Neuronal stem cell (in vitro differentiated cells): ENCODE measurements at regions not wholly inside any gene's neighbourhood (a gene's known extent, or its start where the extent isn't known, plus 50 kb on each side); places are given as distances from the start of the nearest gene placed in this dataset.

Experiments
- DNase-seq: peaks from one replicate; pipeline ENCODE4 v3.0.0-alpha.2; 2013; ENCODE audit warnings: low spot score
- H2AFZ ChIP-seq: one replicate; pipeline ENCODE4 v1.6.1; 2013; ENCODE audit warnings: mild to moderate bottlenecking, low read length, inconsistent platforms
- H2AK5ac ChIP-seq: 2 replicates; pipeline ENCODE4 v1.6.1; 2013; ENCODE audit warnings: low read depth, mild to moderate bottlenecking, inconsistent platforms, low read length, moderate library complexity, mixed read lengths
- H2BK120ac ChIP-seq: 2 replicates; pipeline ENCODE4 v1.6.1; 2013; ENCODE audit warnings: low read depth, mild to moderate bottlenecking, inconsistent platforms, low read length, moderate library complexity, mixed read lengths
- H2BK12ac ChIP-seq: one replicate; pipeline ENCODE4 v1.6.1; 2013; ENCODE audit warnings: low read length, inconsistent platforms
- H2BK15ac ChIP-seq: 2 replicates; pipeline ENCODE4 v1.6.1; 2013; ENCODE audit warnings: mild to moderate bottlenecking, low read length, inconsistent platforms, mixed read lengths
- H2BK5ac ChIP-seq: one replicate; pipeline ENCODE4 v1.6.1; 2013; ENCODE audit warnings: inconsistent platforms, mild to moderate bottlenecking, low read length, moderate library complexity
- H3K14ac ChIP-seq: one replicate; pipeline ENCODE4 v1.6.1; 2013; ENCODE audit warnings: low read length, inconsistent platforms
- H3K18ac ChIP-seq: 2 replicates; pipeline ENCODE4 v1.6.1; 2013; ENCODE audit warnings: low read length, inconsistent platforms
- H3K23ac ChIP-seq: 2 replicates; pipeline ENCODE4 v1.6.1; 2013; ENCODE audit warnings: low read depth, mild to moderate bottlenecking, mixed read lengths, low read length, inconsistent platforms; ENCODE audit not compliant: poor library complexity
- H3K27ac ChIP-seq: replicated peaks from 3 replicates; pipeline ENCODE4 v1.5.1; 2013; ENCODE audit warnings: low read length, inconsistent platforms
- H3K27me3 ChIP-seq, 3 experiments: 2 replicates each; pipeline ENCODE4 v1.6.1; 2013; ENCODE audit warnings: low read length in 3 of 3, mild to moderate bottlenecking in 2 of 3, inconsistent platforms in 1 of 3, low read depth in 1 of 3, mixed read lengths in 1 of 3, moderate library complexity in 1 of 3; ENCODE audit not compliant: control insufficient read depth in 3 of 3, insufficient read depth in 3 of 3
- H3K36me3 ChIP-seq, 2 donors: replicated peaks in 1 of 2; 2 replicates each; pipeline ENCODE4 v1.6.1; 2013; ENCODE audit warnings: low read length in 2 of 2; ENCODE audit not compliant: control insufficient read depth in 2 of 2, insufficient read depth in 2 of 2
- H3K4ac ChIP-seq: 2 replicates; pipeline ENCODE4 v1.6.1; 2013; ENCODE audit warnings: inconsistent platforms, mild to moderate bottlenecking, low read length, moderate library complexity
- H3K4me1 ChIP-seq, 2 donors: 1 replicate in 1 of 2; 2 replicates in 1 of 2; pipeline ENCODE4 v1.6.1; 2013; ENCODE audit warnings: low read length in 2 of 2, low read depth in 1 of 2; ENCODE audit not compliant: control insufficient read depth in 2 of 2, insufficient read depth in 1 of 2
- H3K4me2 ChIP-seq: one replicate; pipeline ENCODE4 v1.6.1; 2013; ENCODE audit warnings: mild to moderate bottlenecking, low read length, inconsistent platforms; ENCODE audit not compliant: insufficient read depth, poor library complexity, severe bottlenecking
- H3K4me3 ChIP-seq, 2 donors: 2 replicates each; pipeline ENCODE4 v1.5.1; 2013; ENCODE audit warnings: low read length in 2 of 2, mild to moderate bottlenecking in 2 of 2, inconsistent platforms in 1 of 2, moderate library complexity in 1 of 2
- H3K79me1 ChIP-seq: one replicate; pipeline ENCODE4 v1.6.1; 2013; ENCODE audit warnings: low read depth, mild to moderate bottlenecking, inconsistent platforms, low read length, moderate library complexity
- H3K9ac ChIP-seq: one replicate; pipeline ENCODE4 v1.6.1; 2013; ENCODE audit warnings: mild to moderate bottlenecking, low read depth, low read length, inconsistent platforms; ENCODE audit not compliant: poor library complexity
- H3K9me3 ChIP-seq, 2 donors: replicated peaks in 1 of 2; 2 replicates each; pipeline versions ENCODE3 to v1.6.1; 2013; ENCODE audit warnings: low read length in 2 of 2, mild to moderate bottlenecking in 2 of 2, inconsistent platforms in 1 of 2, low read depth in 1 of 2, mixed read lengths in 1 of 2, moderate library complexity in 1 of 2; ENCODE audit not compliant: control insufficient read depth in 2 of 2, insufficient read depth in 1 of 2
- H4K8ac ChIP-seq: one replicate; pipeline ENCODE4 v1.6.1; 2013; ENCODE audit warnings: low read depth, mild to moderate bottlenecking, inconsistent platforms, low read length, moderate library complexity
- H4K91ac ChIP-seq: one replicate; pipeline ENCODE4 v1.6.1; 2013; ENCODE audit warnings: low read length, low read depth, mild to moderate bottlenecking, inconsistent platforms; ENCODE audit not compliant: poor library complexity
- WGBS, 2 donors: extraction: QIAGEN DNeasy Blood & Tissue Kit; methylation state at CpG; one replicate each; pipeline ENCODE4 v1.1.7; 2013; ENCODE audit warnings: missing lambda C conversion rate in 2 of 2, mixed read lengths in 1 of 2; ENCODE audit not compliant: insufficient read length in 2 of 2, insufficient replicate concordance in 1 of 2; ENCODE audit errors: extremely low coverage in 2 of 2; 5-methylcytosine and 5-hydroxymethylcytosine counted together

- peak overlapping the region; percentile 94 for H3K14ac ChIP-seq
- H3K4ac ChIP-seq = no peak overlapping the region
- H3K4me3 ChIP-seq = no peak overlapping the region
- no peaks in the 10 kb centered on the region for H3K27me3 ChIP-seq
- no peak overlapping the region for H4K8ac ChIP-seq
- H3K4me1 ChIP-seq = no peaks in the 10 kb centered on the region
- peak overlapping the region; percentile 75 for H2BK5ac ChIP-seq
- WGBS, 2 donors = no CpG with 5 or more reads among the region's 16 CpGs
- no peaks in the 10 kb centered on the region for H3K79me1 ChIP-seq
- H3K4me2 ChIP-seq = no peak overlapping the region
- no peak overlapping the region for H3K27ac ChIP-seq
- H2BK12ac ChIP-seq = peak overlapping the region; percentile 73
- peak overlapping the region; percentile 72 for H2AFZ ChIP-seq
- no peak overlapping the region for H2BK15ac ChIP-seq
- no peak overlapping the region for H2BK120ac ChIP-seq
- H3K23ac ChIP-seq = peak overlapping the region; percentile 31
- peak overlapping the region; percentile 54 for H3K9ac ChIP-seq
- H3K9me3 ChIP-seq = peaks cover 0 to 1% of the 10 kb centered on the region in 2 donors
- peak overlapping the region; percentile 88 for H3K18ac ChIP-seq
- no peak overlapping the region for H4K91ac ChIP-seq
- H2AK5ac ChIP-seq = peak overlapping the region; percentile 41
- no peak for DNase-seq
- no peaks in the 10 kb centered on the region for H3K36me3 ChIP-seq
Measured at GRCh38 chr10:42962110-42962901, 114.6 kb upstream of the RET start.

- peaks cover 0 to 1% of the 10 kb centered on the region in 2 donors for H3K9me3 ChIP-seq
- H3K4me2 ChIP-seq = no peak overlapping the region
- H3K4ac ChIP-seq = no peak overlapping the region
- WGBS, 2 donors = no CpG with 5 or more reads among the region's 5 CpGs
- no peak overlapping the region for H2BK15ac ChIP-seq
- no peak for DNase-seq
- no peak overlapping the region for H2BK12ac ChIP-seq
- H3K14ac ChIP-seq = peak overlapping the region; percentile 94
- H3K9ac ChIP-seq = no peak overlapping the region
- no peaks in the 10 kb centered on the region for H3K79me1 ChIP-seq
- no peak overlapping the region for H4K91ac ChIP-seq
- no peak overlapping the region for H2AK5ac ChIP-seq
- H3K18ac ChIP-seq = no peak overlapping the region
- H3K27ac ChIP-seq = no peak overlapping the region
- H4K8ac ChIP-seq = no peak overlapping the region
- H3K27me3 ChIP-seq = no peaks in the 10 kb centered on the region
- no peak overlapping the region for H2BK120ac ChIP-seq
- no peaks in the 10 kb centered on the region for H3K36me3 ChIP-seq
- peak overlapping the region; percentile 75 for H2BK5ac ChIP-seq
- no peak overlapping the region for H2AFZ ChIP-seq
- H3K23ac ChIP-seq = peak overlapping the region; percentile 31
- no peaks in the 10 kb centered on the region for H3K4me1 ChIP-seq
- H3K4me3 ChIP-seq = no peak overlapping the region
Measured at GRCh38 chr10:42962902-42963231, 114.0 kb upstream of the RET start.

GRCh38 chr10:42963312-42963711, 113.6 kb upstream of the RET start:
- no peak overlapping the region for H2AK5ac ChIP-seq

GRCh38 chr10:42969147-42969546, 107.7 kb upstream of the RET start:
- no peak for DNase-seq
- no peak overlapping the region for H4K8ac ChIP-seq
- H3K14ac ChIP-seq = no peak overlapping the region
- no peaks in the 10 kb centered on the region for H3K9me3 ChIP-seq
- no peaks in the 10 kb centered on the region for H3K4me1 ChIP-seq
- no peak overlapping the region for H3K4me2 ChIP-seq
- no peak overlapping the region for H2BK5ac ChIP-seq
- H3K9ac ChIP-seq = no peak overlapping the region
- H3K4ac ChIP-seq = no peak overlapping the region
- no peak overlapping the region for H2BK120ac ChIP-seq
- no peak overlapping the region for H4K91ac ChIP-seq
- no peak overlapping the region for H2BK12ac ChIP-seq
- no CpG with 5 or more reads among the region's 3 CpGs for WGBS, 2 donors
- no peak overlapping the region for H2AFZ ChIP-seq
- no peaks in the 10 kb centered on the region for H3K36me3 ChIP-seq
- no peak overlapping the region for H3K23ac ChIP-seq
- H3K79me1 ChIP-seq = no peaks in the 10 kb centered on the region
- H3K27ac ChIP-seq = no peak overlapping the region
- H2AK5ac ChIP-seq = no peak overlapping the region
- H3K4me3 ChIP-seq = no peak overlapping the region
- H3K27me3 ChIP-seq = no peaks in the 10 kb centered on the region
- no peak overlapping the region for H3K18ac ChIP-seq
- no peak overlapping the region for H2BK15ac ChIP-seq

More at GRCh38 chr10:42963312-42963711, 113.6 kb upstream of the RET start:
- DNase-seq = no peak
- no peak overlapping the region for H3K23ac ChIP-seq
- no peaks in the 10 kb centered on the region for H3K36me3 ChIP-seq
- H2AFZ ChIP-seq = no peak overlapping the region
- no peak overlapping the region for H3K18ac ChIP-seq
- no peak overlapping the region for H2BK120ac ChIP-seq
- no CpG with 5 or more reads among the region's 7 CpGs for WGBS, 2 donors
- no peak overlapping the region for H3K27ac ChIP-seq
- no peaks in the 10 kb centered on the region for H3K27me3 ChIP-seq
- no peak overlapping the region for H3K14ac ChIP-seq
- no peak overlapping the region for H4K8ac ChIP-seq
- H3K4me2 ChIP-seq = no peak overlapping the region
- no peak overlapping the region for H2BK12ac ChIP-seq
- H4K91ac ChIP-seq = no peak overlapping the region
- no peak overlapping the region for H2BK15ac ChIP-seq
- H3K9me3 ChIP-seq = peaks cover 0 to 1% of the 10 kb centered on the region in 2 donors
- no peak overlapping the region for H3K4me3 ChIP-seq
- no peaks in the 10 kb centered on the region for H3K79me1 ChIP-seq
- no peaks in the 10 kb centered on the region for H3K4me1 ChIP-seq
- no peak overlapping the region for H3K9ac ChIP-seq
- no peak overlapping the region for H2BK5ac ChIP-seq
- H3K4ac ChIP-seq = no peak overlapping the region
